H1 (cell line): ENCODE measurements at regions not wholly inside any gene's neighbourhood (a gene's known extent, or its start where the extent isn't known, plus 50 kb on each side); places are given as distances from the start of the nearest gene placed in this dataset.

Source experiments
- CTCF ChIA-PET: fragments of 300-600 bp; sonication (Branson Sonifier 250); formaldehyde crosslinking; loops from one replicate; lab custom pipeline; 2021; ENCODE audit not compliant: partially characterized antibody; lab: Charles Lee
- POLR2A ChIA-PET: fragments of 300-600 bp; sonication (Branson Sonifier 250); formaldehyde crosslinking; loops from one replicate; lab custom pipeline; 2021; ENCODE audit warnings: inconsistent platforms; ENCODE audit not compliant: partially characterized antibody; lab: Charles Lee
- DNase-seq, 2 experiments: peaks; one replicate each; pipeline versions ENCODE4 v3.0.0 to v3.0.0-alpha.2; 2010 to 2022; ENCODE audit warnings: low spot score in 2 of 2, low read depth in 1 of 2, mixed read lengths in 1 of 2
- FAIRE-seq: peaks from 2 replicates; lab custom pipeline; 2011; peaks lifted over from hg19 to GRCh38; lab: Jason Lieb, UNC
- H2AFZ ChIP-seq: 2 replicates; pipeline ENCODE4 v1.8.1; 2012; ENCODE audit warnings: low read length, inconsistent platforms
- H2AK5ac ChIP-seq: 2 replicates; pipeline ENCODE4 v1.6.1; 2013; ENCODE audit warnings: low read depth, low read length
- H2BK120ac ChIP-seq: replicated peaks from 2 replicates; pipeline ENCODE3; 2013; ENCODE audit warnings: low read depth, low read length, inconsistent platforms
- H2BK12ac ChIP-seq: 2 replicates; pipeline ENCODE4 v1.6.1; 2013; ENCODE audit warnings: low read depth, low read length
- H2BK15ac ChIP-seq: 2 replicates; pipeline ENCODE4 v1.6.1; 2013; ENCODE audit warnings: low read length
- H2BK20ac ChIP-seq: 2 replicates; pipeline ENCODE4 v1.6.1; 2013; ENCODE audit warnings: low read length
- H2BK5ac ChIP-seq: 2 replicates; pipeline ENCODE4 v1.6.1; 2013; ENCODE audit warnings: low read depth, low read length
- H3K14ac ChIP-seq: 2 replicates; pipeline ENCODE4 v1.6.1; 2013; ENCODE audit warnings: inconsistent platforms; ENCODE audit not compliant: insufficient read length
- H3K18ac ChIP-seq: 2 replicates; pipeline ENCODE4 v1.6.1; 2013; ENCODE audit warnings: low read length; ENCODE audit errors: extremely low read depth
- H3K23ac ChIP-seq: 2 replicates; pipeline ENCODE4 v1.6.1; 2013; ENCODE audit warnings: inconsistent platforms; ENCODE audit not compliant: insufficient read length
- H3K23me2 ChIP-seq: 2 replicates; pipeline ENCODE4 v1.6.1; 2013; ENCODE audit warnings: low read depth, low read length
- H3K27ac ChIP-seq: 2 replicates; pipeline ENCODE4 v1.6.1; 2011; ENCODE audit warnings: low read depth, low read length, inconsistent platforms
- H3K27me3 ChIP-seq, 4 experiments: replicated peaks in 1 of 4; 1 replicate in 1 of 4; 2 replicates in 3 of 4; pipeline versions ENCODE4 v1.6.1 to v1.8.1; 2011 to 2013; ENCODE audit warnings: low read length in 3 of 4, mild to moderate bottlenecking in 3 of 4, inconsistent platforms in 2 of 4, mixed read lengths in 2 of 4, moderate library complexity in 1 of 4; ENCODE audit not compliant: control insufficient read depth in 3 of 4, insufficient read depth in 3 of 4; ENCODE audit errors: extremely low read depth in 1 of 4
- H3K36me3 ChIP-seq, 4 experiments: 2 replicates each; pipeline versions ENCODE4 v1.6.1 to v1.8.1; 2011 to 2013; ENCODE audit warnings: mild to moderate bottlenecking in 4 of 4, low read length in 3 of 4, moderate library complexity in 2 of 4, control low read depth in 1 of 4, inconsistent platforms in 1 of 4; ENCODE audit not compliant: insufficient read depth in 4 of 4, control insufficient read depth in 2 of 4
- H3K4ac ChIP-seq: replicated peaks from 2 replicates; pipeline ENCODE3; 2013; ENCODE audit warnings: low read length, low read depth, mixed read lengths, inconsistent platforms; ENCODE audit not compliant: insufficient read length
- H3K4me1 ChIP-seq, 4 experiments: replicated peaks in 1 of 4; 1 replicate in 1 of 4; 2 replicates in 3 of 4; pipeline versions ENCODE4 v1.6.1 to v1.8.1; 2011 to 2013; ENCODE audit warnings: low read length in 3 of 4, inconsistent platforms in 2 of 4, mixed read lengths in 1 of 4; ENCODE audit not compliant: insufficient read depth in 4 of 4, control insufficient read depth in 3 of 4
- H3K4me2 ChIP-seq, 2 experiments: 2 replicates each; pipeline versions ENCODE4 v1.6.1 to v1.8.1; 2011 to 2013; ENCODE audit warnings: low read depth in 2 of 2, low read length in 2 of 2, control low read depth in 1 of 2, inconsistent platforms in 1 of 2, mild to moderate bottlenecking in 1 of 2; ENCODE audit not compliant: insufficient read depth in 1 of 2
- H3K4me3 ChIP-seq, 4 experiments: fragments of 200-600, 300-600 bp in 1 of 4; sonication (generic), shearing (Covaris generic), sonication (Bioruptor Twin) in 1 of 4; 2 replicates each; pipeline versions ENCODE4 v1.5.1 to v1.8.1; 2011 to 2016; ENCODE audit warnings: low read length in 4 of 4, low read depth in 3 of 4, control low read depth in 2 of 4, inconsistent platforms in 2 of 4, mild to moderate bottlenecking in 2 of 4, mixed read lengths in 1 of 4, moderate library complexity in 1 of 4; ENCODE audit not compliant: insufficient read depth in 2 of 4; ENCODE audit errors: extremely low read depth in 1 of 4
- H3K56ac ChIP-seq: replicated peaks from 2 replicates; pipeline ENCODE3; 2013; ENCODE audit warnings: low read depth, mild to moderate bottlenecking, mixed read lengths, low read length, inconsistent platforms; ENCODE audit not compliant: insufficient read length
- H3K79me1 ChIP-seq: 2 replicates; pipeline ENCODE4 v1.6.1; 2013; ENCODE audit warnings: low read depth, low read length, control low read depth
- H3K79me2 ChIP-seq, 2 experiments: 2 replicates each; pipeline versions ENCODE4 v1.6.1 to v1.8.1; 2012 to 2013; ENCODE audit warnings: low read length in 2 of 2, mild to moderate bottlenecking in 2 of 2, inconsistent platforms in 1 of 2; ENCODE audit not compliant: insufficient read depth in 2 of 2, control insufficient read depth in 1 of 2
- H3K9ac ChIP-seq, 4 experiments: replicated peaks in 1 of 4; 1 replicate in 1 of 4; 2 replicates in 3 of 4; pipeline versions ENCODE4 v1.6.1 to v1.8.1; 2011 to 2013; ENCODE audit warnings: low read depth in 3 of 4, low read length in 3 of 4, control low read depth in 2 of 4, mild to moderate bottlenecking in 2 of 4, moderate library complexity in 2 of 4, inconsistent platforms in 1 of 4; ENCODE audit errors: extremely low read depth in 1 of 4
- H3K9me3 ChIP-seq, 2 experiments: 2 replicates each; pipeline versions ENCODE4 v1.6.1 to v1.8.1; 2012 to 2013; ENCODE audit warnings: mild to moderate bottlenecking in 2 of 2, moderate library complexity in 2 of 2, control low read depth in 1 of 2, inconsistent platforms in 1 of 2, low read depth in 1 of 2, low read length in 1 of 2, mixed read lengths in 1 of 2; ENCODE audit not compliant: insufficient read depth in 2 of 2
- H4K20me1 ChIP-seq, 2 experiments: replicated peaks in 1 of 2; 2 replicates each; pipeline versions ENCODE3 to v1.8.1; 2011 to 2013; ENCODE audit warnings: inconsistent platforms in 2 of 2, low read length in 2 of 2, mild to moderate bottlenecking in 1 of 2; ENCODE audit not compliant: insufficient read depth in 2 of 2, control insufficient read depth in 1 of 2
- H4K5ac ChIP-seq: 2 replicates; pipeline ENCODE4 v1.6.1; 2013; ENCODE audit warnings: low read length, low read depth, mixed read lengths, inconsistent platforms; ENCODE audit not compliant: insufficient read length
- H4K8ac ChIP-seq: 2 replicates; pipeline ENCODE4 v1.8.0; 2013; ENCODE audit warnings: mild to moderate bottlenecking, moderate library complexity, low read length, inconsistent platforms; ENCODE audit not compliant: insufficient read depth; ENCODE audit errors: extremely low read depth
- H4K91ac ChIP-seq: replicated peaks from 2 replicates; pipeline ENCODE3; 2013; ENCODE audit warnings: low read length, mixed read lengths, inconsistent platforms; ENCODE audit not compliant: insufficient read length
- POLR2AphosphoS5 ChIP-seq: IDR thresholded peaks from 2 replicates; pipeline ENCODE4 v1.6.1; 2011; ENCODE audit warnings: low read depth, low read length
- RFX5 ChIP-seq: IDR thresholded peaks from 2 replicates; pipeline ENCODE4 v1.6.1; 2011; ENCODE audit warnings: low read depth, low read length, improper control_type of control experiment, borderline replicate concordance
- SAP30 ChIP-seq: fragments of 300-600 bp; sonication (generic); IDR thresholded peaks from 2 replicates; pipeline ENCODE4 v1.7.1; 2012; ENCODE audit warnings: low read length, moderate library complexity, mild to moderate bottlenecking, inconsistent platforms; ENCODE audit not compliant: insufficient read depth, insufficient replicate concordance
- ZNF274 ChIP-seq: IDR thresholded peaks from 2 replicates; pipeline ENCODE4 v1.7.0; 2012; ENCODE audit warnings: low read length, borderline replicate concordance; ENCODE audit errors: extremely low read depth
- WGBS, 2 experiments: shearing (Covaris generic) in 1 of 2; methylation state at CpG; one replicate each; pipeline versions ENCODE4 v1.1.6 to v1.1.7; 2013 to 2015; ENCODE audit warnings: low lambda C conversion rate in 2 of 2, mixed read lengths in 2 of 2, inconsistent platforms in 1 of 2, low coverage in 1 of 2, missing lambda C conversion rate in 1 of 2; ENCODE audit not compliant: insufficient replicate concordance in 2 of 2, insufficient coverage in 1 of 2, insufficient read length in 1 of 2; ENCODE audit errors: extremely low coverage in 1 of 2, missing lambda C conversion rate in 1 of 2; 5-methylcytosine and 5-hydroxymethylcytosine counted together

- Histone ChIP-seq H3K18ac (no peak overlapping the region), H3K79me1 (no peaks in the 10 kb centered on the region), H3K9me3 (no peaks in the 10 kb centered on the region), H3K56ac (no peak overlapping the region), H2BK20ac (no peak overlapping the region), H3K79me2 (no peaks in the 10 kb centered on the region), H3K27ac (no peak overlapping the region), H2BK12ac (no peak overlapping the region), H3K4me2 (no peak overlapping the region), H4K5ac (no peak overlapping the region), H3K4me3 (no peak overlapping the region), H2BK15ac (no peak overlapping the region), H3K4me1 (peaks cover 0 to 2% (median 0%) of the 10 kb centered on the region in 4 experiments; a peak in 2 of 7 replicates), H3K14ac (no peak overlapping the region), H2AK5ac (no peak overlapping the region), H2BK5ac (no peak overlapping the region), H3K23me2 (no peaks in the 10 kb centered on the region; the same call in 1 of the 2 replicates), H2BK120ac (no peak overlapping the region), H4K8ac (no peak overlapping the region), H3K36me3 (no peaks in the 10 kb centered on the region), H4K91ac (no peak overlapping the region), H3K9ac (no peak overlapping the region), H3K4ac (no peak overlapping the region), H4K20me1 (no peaks in the 10 kb centered on the region), H3K27me3 (peaks cover 0 to 1% (median 0%) of the 10 kb centered on the region in 4 experiments; a peak in 1 of 7 replicates), H3K23ac (no peak overlapping the region), H2AFZ (no peak overlapping the region)
- no peak for FAIRE-seq
- POLR2A ChIA-PET: no interaction called here
- TF ChIP-seq RFX5 (no peak), SAP30 (no peak), POLR2AphosphoS5 (no peak), ZNF274 (no peak)
- CTCF ChIA-PET: interaction anchor here (0.6 kb wide), 2 partner anchors 20 to 147 kb away, joined by 4 to 5 read pairs; no protein-coding TSS in a partner anchor
- no peak for DNase-seq
- WGBS, 2 experiments: 90% methylated on average over 3 of the region's 3 CpGs; no CpG with 5 or more reads in 1 of the 2 experiments
These were observed 74.3 kb upstream of the IQCM start for GRCh38 chr4:149889991-149890390.
